Hepatocyte (in vitro differentiated cells): ENCODE measurements at regions not wholly inside any gene's neighbourhood (a gene's known extent, or its start where the extent isn't known, plus 50 kb on each side); places are given as distances from the start of the nearest gene placed in this dataset.

ENCODE experiments used
- CTCF ChIP-seq: fragments of 200-600 bp; sonication (generic); IDR thresholded peaks from 2 replicates; pipeline ENCODE4 v1.5.1; 2016; ENCODE audit warnings: antibody characterized with exemption, mild to moderate bottlenecking; ENCODE audit not compliant: poor library complexity
- EZH2phosphoT487 ChIP-seq: fragments of 200-600 bp; sonication (generic); IDR thresholded peaks from one replicate; pipeline ENCODE4 v1.6.1; 2018; ENCODE audit warnings: antibody characterized with exemption, mild to moderate bottlenecking, low read depth, moderate library complexity; ENCODE audit not compliant: unreplicated experiment, severe bottlenecking

GRCh38 chr13:38440666-38441065, 91.0 kb downstream of the UFM1 start:
- no peak for TF ChIP-seq CTCF
- no peak for TF ChIP-seq EZH2phosphoT487
